ENCODE measurements at regions not wholly inside any gene's neighbourhood (a gene's known extent, or its start where the extent isn't known, plus 50 kb on each side); places are given as distances from the start of the nearest gene placed in this dataset.

GRCh38 chr2:12379143-12379542 lies 337.6 kb upstream of the TRIB2 start:
- TF ChIP-seq CTCF (IDR thresholded peaks at IDR 0.05; ENCODE audit: low read depth, low read length) (no peak), EZH2phosphoT487 (IDR thresholded peaks at IDR 0.05; ENCODE audit: low read depth) (no peak)
